Motor neuron (in vitro differentiated cells): ENCODE measurements at regions not wholly inside any gene's neighbourhood (a gene's known extent, or its start where the extent isn't known, plus 50 kb on each side); places are given as distances from the start of the nearest gene placed in this dataset.

ENCODE experiments used
- ATAC-seq, 8 experiments: fragments of 200-7000 bp; cut with Tn5 transposase; replicated peaks in 6 of 8; 2 replicates each; pipeline ENCODE4 v1.8.0; 2021; ENCODE audit warnings: mild to moderate bottlenecking in 8 of 8, moderate library complexity in 8 of 8
- H3K27ac ChIP-seq, 2 donors: fragments of 250-450 bp; sonication (Bioruptor Pico); 2 replicates each; pipeline ENCODE4 v1.9.0; 2021; ENCODE audit warnings: antibody characterized with exemption in 2 of 2, mild to moderate bottlenecking in 2 of 2, moderate library complexity in 1 of 2
- H3K4me1 ChIP-seq, 2 donors: fragments of 250-450 bp; sonication (Bioruptor Pico); replicated peaks in 1 of 2; 2 replicates each; pipeline ENCODE4 v1.6.1; 2021; ENCODE audit warnings: antibody characterized with exemption in 2 of 2, mild to moderate bottlenecking in 2 of 2, moderate library complexity in 1 of 2
- H3K4me3 ChIP-seq, 5 donors: fragments of 250-450 bp; sonication (Bioruptor Pico); 2 replicates each; pipeline ENCODE4 v1.9.0; 2021; ENCODE audit warnings: antibody characterized with exemption in 5 of 5, mild to moderate bottlenecking in 5 of 5, moderate library complexity in 4 of 5
- WGBS, 10 experiments: fragments of 450-650 bp; shearing (Covaris generic); methylation state at CpG; one replicate each; pipeline ENCODE4 v1.0.0; 2022; 5-methylcytosine and 5-hydroxymethylcytosine counted together
- in situ Hi-C, 9 experiments: fragments of 400-800 bp; cut with MboI; loops; one replicate each; pipeline ENCODE4 v1.15.0; 2021; ENCODE audit warnings: low sequenced_read_pairs in 9 of 9, low pct_unique_long_range_greater_than_20kb in 2 of 9; ENCODE audit not compliant: unreplicated experiment in 9 of 9

GRCh38 chr5:3348576-3349535, 246.8 kb upstream of the IRX1 start:
- Histone ChIP-seq H3K4me3 (no peak overlapping the region), H3K4me1 (no peaks in the 10 kb centered on the region), H3K27ac (no peak overlapping the region)
- no peak for ATAC-seq
- in situ Hi-C loops = no loop called here
- 23 to 94% (median 63%) methylated on average over 4 to 16 of the region's 22 CpGs; no CpG with 5 or more reads in 4 of the 10 experiments for WGBS, 10 experiments

- H3K4me1 ChIP-seq = no peaks in the 10 kb centered on the region
- in situ Hi-C loops = no loop called here
- H3K27ac ChIP-seq = no peak overlapping the region
- 20 to 100% (median 60%) methylated on average over 1 to 2 of the region's 5 CpGs; no CpG with 5 or more reads in 4 of the 10 experiments for WGBS, 10 experiments
- no peak for ATAC-seq
- H3K4me3 ChIP-seq = no peak overlapping the region
Measured at GRCh38 chr5:3347741-3348140, 247.9 kb upstream of the IRX1 start.

- ATAC-seq = no peak
- no peak overlapping the region for H3K27ac ChIP-seq
- WGBS, 10 experiments = 30 to 99% (median 77%) methylated on average over 1 to 14 of the region's 26 CpGs; no CpG with 5 or more reads in 1 of the 10 experiments
- in situ Hi-C loops = no loop called here
- no peaks in the 10 kb centered on the region for H3K4me1 ChIP-seq
- no peak overlapping the region for H3K4me3 ChIP-seq
Measured at GRCh38 chr5:3346111-3346820, 249.4 kb upstream of the IRX1 start.

GRCh38 chr5:3345195-3345594, 250.4 kb upstream of the IRX1 start:
- in situ Hi-C loops = no loop called here
- ATAC-seq = no peak
- 43 to 94% (median 86%) methylated on average over 1 to 6 of the region's 8 CpGs; no CpG with 5 or more reads in 6 of the 10 experiments for WGBS, 10 experiments

GRCh38 chr5:3344671-3345070, 251.0 kb upstream of the IRX1 start:
- in situ Hi-C loops = no loop called here
- Histone ChIP-seq H3K4me3 (no peak overlapping the region), H3K27ac (no peak overlapping the region), H3K4me1 (no peaks in the 10 kb centered on the region)
- 10 to 100% (median 80%) methylated on average over 1 to 7 of the region's 11 CpGs; no CpG with 5 or more reads in 5 of the 10 experiments for WGBS, 10 experiments
- ATAC-seq = no peak

More at GRCh38 chr5:3345195-3345594, 250.4 kb upstream of the IRX1 start:
- Histone ChIP-seq H3K4me3 (no peak overlapping the region), H3K27ac (no peak overlapping the region), H3K4me1 (no peaks in the 10 kb centered on the region)

GRCh38 chr5:3343911-3344310, 251.7 kb upstream of the IRX1 start:
- H3K27ac ChIP-seq = no peak overlapping the region
- no peak for ATAC-seq
- no peaks in the 10 kb centered on the region for H3K4me1 ChIP-seq
- no peak overlapping the region for H3K4me3 ChIP-seq
- WGBS, 10 experiments = 0 to 97% (median 65%) methylated on average over 1 to 6 of the region's 6 CpGs; no CpG with 5 or more reads in 4 of the 10 experiments
- in situ Hi-C loops = no loop called here

- ATAC-seq = no peak
- Histone ChIP-seq H3K4me3 (no peak overlapping the region), H3K4me1 (no peaks in the 10 kb centered on the region), H3K27ac (no peak overlapping the region)
- WGBS, 10 experiments = 0 to 100% (median 68%) methylated on average over 1 to 4 of the region's 5 CpGs; no CpG with 5 or more reads in 6 of the 10 experiments
- in situ Hi-C loops = no loop called here
Measured at GRCh38 chr5:3343211-3343610, 252.4 kb upstream of the IRX1 start.

- Histone ChIP-seq H3K4me3 (no peak overlapping the region), H3K27ac (no peak overlapping the region), H3K4me1 (no peaks in the 10 kb centered on the region)
- in situ Hi-C loops = no loop called here
- ATAC-seq = no peak
- 10 to 100% (median 80%) methylated on average over 1 to 12 of the region's 18 CpGs; no CpG with 5 or more reads in 2 of the 10 experiments for WGBS, 10 experiments
Measured at GRCh38 chr5:3342271-3343100, 253.1 kb upstream of the IRX1 start.

GRCh38 chr5:3341446-3342240, 254.0 kb upstream of the IRX1 start:
- 55 to 93% (median 85%) methylated on average over 1 to 5 of the region's 15 CpGs; no CpG with 5 or more reads in 2 of the 10 experiments for WGBS, 10 experiments
- in situ Hi-C loops = no loop called here

GRCh38 chr5:3340471-3340870, 255.2 kb upstream of the IRX1 start:
- Histone ChIP-seq H3K4me3 (no peak overlapping the region), H3K4me1 (no peaks in the 10 kb centered on the region), H3K27ac (no peak overlapping the region)
- WGBS, 10 experiments = 40 to 100% (median 60%) methylated on average over 1 to 4 of the region's 12 CpGs; no CpG with 5 or more reads in 3 of the 10 experiments
- no peak for ATAC-seq
- in situ Hi-C loops = no loop called here

More at GRCh38 chr5:3341446-3342240, 254.0 kb upstream of the IRX1 start:
- ATAC-seq = peak in 2 of 8 experiments; percentile 35 to 40
- Histone ChIP-seq H3K4me3 (no peak overlapping the region), H3K4me1 (no peaks in the 10 kb centered on the region), H3K27ac (no peak overlapping the region)

GRCh38 chr5:3339798-3340115, 255.9 kb upstream of the IRX1 start:
- Histone ChIP-seq H3K4me1 (no peaks in the 10 kb centered on the region), H3K4me3 (no peak overlapping the region), H3K27ac (no peak overlapping the region)
- in situ Hi-C loops = no loop called here
- ATAC-seq = no peak
- 0 to 100% (median 96%) methylated on average over 3 to 5 of the region's 10 CpGs; no CpG with 5 or more reads in 5 of the 10 experiments for WGBS, 10 experiments
